Spleen (tissue), 11 donors: ENCODE measurements at regions not wholly inside any gene's neighbourhood (a gene's known extent, or its start where the extent isn't known, plus 50 kb on each side); places are given as distances from the start of the nearest gene placed in this dataset.

Experiments
- DNase-seq: peaks from one replicate; pipeline ENCODE4 v3.0.0-alpha.2; 2020
- H3K27ac ChIP-seq, 8 donors: fragments of 200-600 bp; sonication (generic) in 7 of 8; 1 replicate in 4 of 8; 2 replicates in 4 of 8; pipeline versions ENCODE4 v1.5.0 to v1.8.0; 2016 to 2021; ENCODE audit warnings: inconsistent platforms in 4 of 8, mild to moderate bottlenecking in 4 of 8, moderate library complexity in 1 of 8
- H3K27me3 ChIP-seq, 7 donors: fragments of 200-600 bp; sonication (generic) in 6 of 7; replicated peaks in 1 of 7; 1 replicate in 4 of 7; 2 replicates in 3 of 7; pipeline versions ENCODE4 v1.5.0 to v1.8.0; 2016 to 2021; ENCODE audit warnings: inconsistent platforms in 3 of 7, mild to moderate bottlenecking in 1 of 7
- H3K36me3 ChIP-seq, 6 donors: fragments of 200-600 bp; sonication (generic) in 5 of 6; 1 replicate in 4 of 6; 2 replicates in 2 of 6; pipeline versions ENCODE4 v1.5.0 to v1.8.0; 2016 to 2021; ENCODE audit warnings: inconsistent platforms in 2 of 6
- H3K4me1 ChIP-seq, 6 donors: fragments of 200-600 bp; sonication (generic) in 5 of 6; 1 replicate in 3 of 6; 2 replicates in 3 of 6; pipeline versions ENCODE4 v1.5.0 to v1.8.0; 2016 to 2021; ENCODE audit warnings: inconsistent platforms in 3 of 6
- H3K4me3 ChIP-seq, 8 donors: fragments of 200-600 bp; sonication (generic) in 7 of 8; 1 replicate in 4 of 8; 2 replicates in 4 of 8; pipeline versions ENCODE4 v1.5.0 to v1.8.0; 2016 to 2021; ENCODE audit warnings: inconsistent platforms in 4 of 8, mild to moderate bottlenecking in 4 of 8, moderate library complexity in 2 of 8
- H3K9me3 ChIP-seq, 8 donors: fragments of 200-600 bp; sonication (generic) in 7 of 8; 1 replicate in 4 of 8; 2 replicates in 4 of 8; pipeline versions ENCODE4 v1.5.0 to v1.8.0; 2016 to 2021; ENCODE audit warnings: inconsistent platforms in 4 of 8
- POLR2A ChIP-seq, 3 donors: fragments of 450-650 bp; IDR thresholded peaks; one replicate each; pipeline ENCODE4 v1.5.1; 2017; ENCODE audit warnings: antibody characterized with exemption in 3 of 3, mild to moderate bottlenecking in 1 of 3
- POLR2AphosphoS5 ChIP-seq, 3 donors: sonication (generic); formaldehyde crosslinking; IDR thresholded peaks; one replicate each; pipeline ENCODE4 v1.5.1; 2017; ENCODE audit warnings: antibody characterized with exemption in 3 of 3
- WGBS, 5 donors: extraction: QIAGEN DNeasy Blood & Tissue Kit in 3 of 5; methylation state at CpG; one replicate each; pipeline versions ENCODE4 v1.1.5 to v1.1.7; 2013 to 2018; 5-methylcytosine and 5-hydroxymethylcytosine counted together
- intact Hi-C: fragments of 100-400 bp; cut with DNase I; formaldehyde crosslinking; loops from one replicate; pipeline ENCODE4 v1.15.0; 2023; ENCODE audit warnings: low total_unique reads
- TF ChIP-seq, protein P1 (sequence below), 11 experiments: fragments of 200-600 bp in 7 of 11; fragments of 450-650 bp in 4 of 11; sonication (generic) in 4 of 11; IDR thresholded peaks in 8 of 11; conservative IDR thresholded peaks in 3 of 11; 1 replicate in 7 of 11; 2 replicates in 4 of 11; pipeline versions ENCODE4 v1.4.0 to v1.8.0; 2016 to 2021; ENCODE audit warnings: antibody characterized with exemption in 11 of 11, inconsistent platforms in 4 of 11, mild to moderate bottlenecking in 1 of 11
- donor health status: healthy with polysubstance abuse.
- donor health status: DM: no; HTN: no; CAD: no; lungs with moderate emphysema.
- donor health status: DM: no; HTN: no; CAD: no.
- donor health status: Bipolar disorder and iron deficiency.
- donor health status: healthy.
- donor health status: DM: no; HTN: no; CAD: no.
- donor health status: DM: yes; HTN: yes; CAD: no.

DNA sequence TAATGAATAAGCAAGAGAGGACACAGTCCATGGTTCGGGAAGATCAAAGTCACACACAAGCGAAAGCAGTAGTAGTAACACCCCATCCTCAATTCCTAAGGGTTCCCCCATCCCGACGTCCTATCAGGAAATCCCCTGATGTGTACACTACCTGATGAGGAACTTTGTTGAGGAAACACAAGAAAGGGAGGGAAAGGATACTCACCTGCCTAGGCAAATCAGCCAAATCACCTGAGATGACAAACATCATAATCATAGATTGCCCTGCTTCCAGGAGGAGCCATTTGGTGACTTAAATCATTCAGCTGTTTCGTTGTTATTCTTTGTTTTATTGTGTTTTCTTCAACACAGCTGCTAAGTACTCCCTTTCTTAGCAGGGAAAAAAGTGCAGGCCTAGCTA, 55.5 kb upstream of the SPOPL start:
- TF ChIP-seq POLR2AphosphoS5 (IDR thresholded peaks at IDR 0.05), result no peak
- no peak for TF ChIP-seq POLR2A (IDR thresholded peaks at IDR 0.05)
- TF ChIP-seq, protein P1, sequence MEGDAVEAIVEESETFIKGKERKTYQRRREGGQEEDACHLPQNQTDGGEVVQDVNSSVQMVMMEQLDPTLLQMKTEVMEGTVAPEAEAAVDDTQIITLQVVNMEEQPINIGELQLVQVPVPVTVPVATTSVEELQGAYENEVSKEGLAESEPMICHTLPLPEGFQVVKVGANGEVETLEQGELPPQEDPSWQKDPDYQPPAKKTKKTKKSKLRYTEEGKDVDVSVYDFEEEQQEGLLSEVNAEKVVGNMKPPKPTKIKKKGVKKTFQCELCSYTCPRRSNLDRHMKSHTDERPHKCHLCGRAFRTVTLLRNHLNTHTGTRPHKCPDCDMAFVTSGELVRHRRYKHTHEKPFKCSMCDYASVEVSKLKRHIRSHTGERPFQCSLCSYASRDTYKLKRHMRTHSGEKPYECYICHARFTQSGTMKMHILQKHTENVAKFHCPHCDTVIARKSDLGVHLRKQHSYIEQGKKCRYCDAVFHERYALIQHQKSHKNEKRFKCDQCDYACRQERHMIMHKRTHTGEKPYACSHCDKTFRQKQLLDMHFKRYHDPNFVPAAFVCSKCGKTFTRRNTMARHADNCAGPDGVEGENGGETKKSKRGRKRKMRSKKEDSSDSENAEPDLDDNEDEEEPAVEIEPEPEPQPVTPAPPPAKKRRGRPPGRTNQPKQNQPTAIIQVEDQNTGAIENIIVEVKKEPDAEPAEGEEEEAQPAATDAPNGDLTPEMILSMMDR (IDR thresholded peaks at IDR 0.05 in 8 of 11, conservative IDR thresholded peaks at IDR 0.05 in 3 of 11), result no peak
- no peaks in the 10 kb centered on the region for H3K4me1 ChIP-seq
- 84 to 96% (median 86%) methylated on average over 5 of the region's 5 CpGs for WGBS, 5 donors
- no peaks in the 10 kb centered on the region for H3K36me3 ChIP-seq
- H3K27me3 ChIP-seq, result no peaks in the 10 kb centered on the region
- no peaks in the 10 kb centered on the region for H3K9me3 ChIP-seq
- no peak overlapping the region for H3K27ac ChIP-seq
- DNase-seq, result no peak
- H3K4me3 ChIP-seq, result no peak overlapping the region
- intact Hi-C loops, result no loop called here

DNA sequence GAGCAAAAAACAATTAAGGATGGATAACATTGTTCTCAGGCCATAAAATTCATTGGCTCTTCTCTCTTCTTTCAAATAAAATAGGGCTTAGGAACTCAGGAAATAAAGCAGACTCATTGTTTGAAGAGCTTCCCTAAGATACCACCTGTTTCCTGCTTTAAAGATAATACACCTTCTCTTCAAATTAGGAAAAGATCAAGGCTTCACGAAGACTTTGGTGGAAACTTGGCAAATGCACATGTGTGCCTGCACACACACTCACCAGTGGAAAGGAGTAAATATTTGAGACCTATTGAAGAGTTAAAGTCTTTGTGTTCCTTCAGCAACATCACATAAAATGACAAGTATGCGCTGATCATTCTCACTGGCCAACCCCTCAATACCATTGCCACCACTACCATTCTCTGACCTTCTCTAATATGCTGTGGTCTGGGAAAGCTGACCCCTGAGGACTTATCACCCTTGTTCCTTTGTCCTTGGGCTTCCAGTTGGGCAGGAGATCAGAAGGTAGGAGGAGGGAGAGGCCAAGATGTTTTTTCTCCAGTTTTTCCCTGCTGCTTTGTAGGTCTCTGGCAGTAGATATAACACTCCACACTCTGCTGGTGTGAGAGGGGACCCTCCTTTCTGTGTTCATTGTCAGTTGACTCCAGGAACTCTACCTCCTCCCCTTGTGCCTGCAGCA, 53.5 kb upstream of the SPOPL start:
- WGBS, 5 donors, result 22 to 49% (median 47%) methylated on average over 2 of the region's 2 CpGs
- H3K27me3 ChIP-seq, result no peaks in the 10 kb centered on the region
- intact Hi-C loops, result no loop called here
- H3K9me3 ChIP-seq, result no peaks in the 10 kb centered on the region
- no peak overlapping the region for H3K27ac ChIP-seq
- H3K4me1 ChIP-seq, result no peaks in the 10 kb centered on the region
- no peak overlapping the region for H3K4me3 ChIP-seq
- no peak for DNase-seq
- H3K36me3 ChIP-seq, result no peaks in the 10 kb centered on the region
- TF ChIP-seq, protein P1 (IDR thresholded peaks at IDR 0.05 in 8 of 11, conservative IDR thresholded peaks at IDR 0.05 in 3 of 11), result no peak
- TF ChIP-seq POLR2A (IDR thresholded peaks at IDR 0.05) (no peak), POLR2AphosphoS5 (IDR thresholded peaks at IDR 0.05) (no peak)
